IMR-90 (cell line): ENCODE measurements at regions not wholly inside any gene's neighbourhood (a gene's known extent, or its start where the extent isn't known, plus 50 kb on each side); places are given as distances from the start of the nearest gene placed in this dataset.

Experiments
- ATAC-seq: fragments of 200-7000 bp; cut with Tn5 transposase; 2 replicates; pipeline ENCODE4 v1.9.1; 2020; ENCODE audit warnings: low read depth, mild to moderate bottlenecking, moderate library complexity
- BruUV-seq: library from RNA; stranded (reverse); fragments of 400-500 nt; replicated peaks from 2 replicates; lab custom pipeline; 2021; lab: Mats Ljungman, UMichigan
- CTCF ChIA-PET: fragments of 300-600 bp; formaldehyde crosslinking; extraction: SDS; loops from one replicate; lab custom pipeline; 2021; ENCODE audit warnings: antibody characterized with exemption; lab: Yijun Ruan, JAX
- POLR2A ChIA-PET: fragments of 300-600 bp; sonication (Branson Sonifier 250); formaldehyde crosslinking; loops from one replicate; lab custom pipeline; 2022; ENCODE audit warnings: antibody characterized with exemption; ENCODE audit not compliant: unreplicated experiment; lab: Charles Lee
- DNase-seq: peaks from one replicate; pipeline ENCODE4 v3.0.0; 2013
- H2AFZ ChIP-seq: replicated peaks from 2 replicates; pipeline ENCODE3; 2013; ENCODE audit warnings: low read length, mild to moderate bottlenecking; ENCODE audit not compliant: poor library complexity
- H2AK5ac ChIP-seq: 2 replicates; pipeline ENCODE4 v1.6.1; 2013; ENCODE audit warnings: low read depth, low read length, inconsistent platforms
- H2AK9ac ChIP-seq: replicated peaks from 2 replicates; pipeline ENCODE3; 2013; ENCODE audit warnings: mild to moderate bottlenecking, low read depth, low read length, moderate library complexity; ENCODE audit not compliant: poor library complexity
- H2BK120ac ChIP-seq: 2 replicates; pipeline ENCODE4 v1.6.1; 2013; ENCODE audit warnings: low read depth, low read length, inconsistent platforms
- H2BK15ac ChIP-seq: 3 replicates; pipeline ENCODE4 v1.6.1; 2013; ENCODE audit warnings: low read depth, low read length, inconsistent platforms
- H2BK20ac ChIP-seq: 2 replicates; pipeline ENCODE4 v1.6.1; 2013; ENCODE audit warnings: low read depth, mild to moderate bottlenecking, inconsistent platforms, low read length, moderate library complexity
- H2BK5ac ChIP-seq: 2 replicates; pipeline ENCODE4 v1.6.1; 2013; ENCODE audit warnings: mild to moderate bottlenecking, low read depth, low read length, inconsistent platforms; ENCODE audit not compliant: poor library complexity, severe bottlenecking
- H3K14ac ChIP-seq: replicated peaks from 2 replicates; pipeline ENCODE4 v1.6.1; 2013; ENCODE audit warnings: low read depth, low read length, inconsistent platforms
- H3K18ac ChIP-seq: 2 replicates; pipeline ENCODE4 v1.6.1; 2013; ENCODE audit warnings: low read depth, low read length, control low read depth
- H3K23ac ChIP-seq: 2 replicates; pipeline ENCODE4 v1.6.1; 2013; ENCODE audit warnings: low read depth, low read length, inconsistent platforms
- H3K27ac ChIP-seq: 2 replicates; pipeline ENCODE4 v1.5.1; 2013; ENCODE audit warnings: mild to moderate bottlenecking, control low read depth, low read length; ENCODE audit not compliant: insufficient read depth
- H3K27me3 ChIP-seq: 2 replicates; pipeline ENCODE4 v1.6.1; 2013; ENCODE audit warnings: low read length; ENCODE audit not compliant: control insufficient read depth, insufficient read depth
- H3K36me3 ChIP-seq: 2 replicates; pipeline ENCODE4 v1.6.1; 2013; ENCODE audit warnings: low read length, mixed read lengths; ENCODE audit not compliant: control insufficient read depth, insufficient read depth
- H3K4ac ChIP-seq: 2 replicates; pipeline ENCODE4 v1.6.1; 2013; ENCODE audit warnings: low read depth, low read length, inconsistent platforms
- H3K4me1 ChIP-seq: 2 replicates; pipeline ENCODE4 v1.6.1; 2013; ENCODE audit warnings: low read length, mixed read lengths; ENCODE audit not compliant: control insufficient read depth, insufficient read depth
- H3K4me2 ChIP-seq: 2 replicates; pipeline ENCODE4 v1.6.1; 2013; ENCODE audit warnings: low read depth, mild to moderate bottlenecking, control low read depth, low read length, moderate library complexity
- H3K4me3 ChIP-seq: 2 replicates; pipeline ENCODE4 v1.5.1; 2013; ENCODE audit warnings: low read depth, mild to moderate bottlenecking, control low read depth, low read length, moderate library complexity; ENCODE audit not compliant: insufficient read depth
- H3K56ac ChIP-seq: 2 replicates; pipeline ENCODE4 v1.6.1; 2013; ENCODE audit warnings: low read length, inconsistent platforms; ENCODE audit not compliant: insufficient read depth; ENCODE audit errors: extremely low read depth
- H3K79me1 ChIP-seq, 2 experiments: 2 replicates each; pipeline ENCODE4 v1.6.1; 2013; ENCODE audit warnings: low read length in 2 of 2, inconsistent platforms in 1 of 2, low read depth in 1 of 2
- H3K9ac ChIP-seq: 2 replicates; pipeline ENCODE4 v1.6.1; 2013; ENCODE audit warnings: low read depth, low read length, control low read depth
- H3K9me1 ChIP-seq: 2 replicates; pipeline ENCODE4 v1.6.1; 2013; ENCODE audit warnings: low read length, inconsistent platforms; ENCODE audit not compliant: insufficient read depth
- H3K9me3 ChIP-seq: 2 replicates; pipeline ENCODE4 v1.6.1; 2013; ENCODE audit warnings: low read length; ENCODE audit not compliant: control insufficient read depth, insufficient read depth
- H4K20me1 ChIP-seq: 2 replicates; pipeline ENCODE4 v1.6.1; 2013; ENCODE audit warnings: low read length, inconsistent platforms; ENCODE audit not compliant: insufficient read depth
- H4K5ac ChIP-seq: 2 replicates; pipeline ENCODE4 v1.6.1; 2013; ENCODE audit warnings: mild to moderate bottlenecking, low read depth, low read length, control low read depth
- H4K8ac ChIP-seq, 2 experiments: 2 replicates each; pipeline ENCODE4 v1.6.1; 2013; ENCODE audit warnings: low read depth in 2 of 2, low read length in 2 of 2, control low read depth in 1 of 2, inconsistent platforms in 1 of 2
- H4K91ac ChIP-seq: 2 replicates; pipeline ENCODE4 v1.6.1; 2013; ENCODE audit warnings: low read depth, low read length, inconsistent platforms; ENCODE audit not compliant: insufficient read depth
- BHLHE40 ChIP-seq: fragments of 150-350 bp; IDR thresholded peaks from 2 replicates; pipeline ENCODE4 v1.6.1; 2016; ENCODE audit warnings: mild to moderate bottlenecking, low read depth, low read length
- CEBPB ChIP-seq: IDR thresholded peaks from 2 replicates; pipeline ENCODE4 v1.6.1; 2012; ENCODE audit warnings: low read depth, low read length, improper control_type of control experiment
- MAFK ChIP-seq: IDR thresholded peaks from 2 replicates; pipeline ENCODE4 v1.6.1; 2012; ENCODE audit warnings: low read depth, low read length, improper control_type of control experiment
- MXI1 ChIP-seq: IDR thresholded peaks from 2 replicates; pipeline ENCODE4 v1.6.1; 2012; ENCODE audit warnings: low read depth, mild to moderate bottlenecking, low read length, moderate library complexity, borderline replicate concordance
- RAD21 ChIP-seq: IDR thresholded peaks from 2 replicates; pipeline ENCODE4 v1.6.1; 2012; ENCODE audit warnings: low read length, improper control_type of control experiment
- WGBS, 2 experiments: methylation state at CpG; one replicate each; pipeline versions ENCODE4 v1.1.5 to v1.1.7; 2013; ENCODE audit warnings: missing lambda C conversion rate in 2 of 2; ENCODE audit not compliant: insufficient read length in 1 of 2; ENCODE audit errors: extremely low coverage in 2 of 2; 5-methylcytosine and 5-hydroxymethylcytosine counted together
- dilution Hi-C: fragments of 300-500 bp; cut with HindIII; formaldehyde crosslinking; loops from one replicate; pipeline ENCODE4 v1.14.3; 2018; ENCODE audit warnings: low sequenced_read_pairs; ENCODE audit not compliant: unreplicated experiment
- in situ Hi-C: fragments of 300-500 bp; cut with MboI; formaldehyde crosslinking; loops from 3 replicates; pipeline ENCODE4 v1.14.3; 2019; ENCODE audit warnings: low sequenced_read_pairs, inconsistent platforms, mixed read lengths
- intact Hi-C: fragments of 100-400 bp; cut with micrococcal nuclease; formaldehyde crosslinking; loops from 2 replicates; pipeline ENCODE4 v1.10.0; 2022

- in situ Hi-C loops: no loop called here
- Histone ChIP-seq H4K20me1 (no peaks in the 10 kb centered on the region), H3K4me1 (no peaks in the 10 kb centered on the region), H3K36me3 (no peaks in the 10 kb centered on the region), H3K9me3 (peaks cover 9% of the 10 kb centered on the region), H3K27me3 (no peaks in the 10 kb centered on the region), H2AFZ (no peak overlapping the region), H2BK20ac (no peak overlapping the region), H2BK5ac (no peak overlapping the region), H3K4me3 (no peak overlapping the region), H3K14ac (no peak overlapping the region), H4K91ac (no peak overlapping the region), H3K4ac (no peak overlapping the region), H3K79me1 (no peaks in the 10 kb centered on the region), H3K9ac (no peak overlapping the region), H3K56ac (no peak overlapping the region), H4K8ac (no peak overlapping the region), H2AK5ac (no peak overlapping the region), H3K27ac (no peak overlapping the region), H3K23ac (no peak overlapping the region), H3K18ac (no peak overlapping the region), H3K4me2 (no peak overlapping the region), H4K5ac (no peak overlapping the region), H2AK9ac (no peak overlapping the region), H2BK15ac (no peak overlapping the region), H3K9me1 (no peaks in the 10 kb centered on the region), H2BK120ac (no peak overlapping the region)
- POLR2A ChIA-PET: no interaction called here
- DNase-seq (no peak), ATAC-seq (no peak)
- no TSS peak for BruUV-seq
- TF ChIP-seq MXI1 (no peak), RAD21 (no peak), MAFK (no peak), CEBPB (no peak), BHLHE40 (no peak)
- CTCF ChIA-PET: no interaction called here
- intact Hi-C loops: no loop called here
- dilution Hi-C loops: no loop called here
- no CpG with 5 or more reads among the region's 2 CpGs for WGBS, 2 experiments
These were observed 1478.8 kb downstream of the NCAM2 start for GRCh38 chr21:22476726-22477646.
